Activated naive CD4-positive, alpha-beta T cell treated with anti-CD3 and anti-CD28 coated beads for 36 hours (primary cell): ENCODE measurements at regions not wholly inside any gene's neighbourhood (a gene's known extent, or its start where the extent isn't known, plus 50 kb on each side); places are given as distances from the start of the nearest gene placed in this dataset.
A peak's percentile ranks its signal among the peaks of the same experiment; 100 is the strongest.
"Not testable (repeated sequence)": the region's sequence is repeated elsewhere in the genome, so short reads cannot be mapped to it uniquely, and the experiment has no call there.

Source experiments
- CTCF ChIA-PET: fragments of 350-600 bp; sonication (Branson Sonifier 250); formaldehyde crosslinking; loops from one replicate; lab custom pipeline; 2021; ENCODE audit warnings: antibody characterized with exemption; lab: Charles Lee
- DNase-seq: peaks from one replicate; pipeline ENCODE4 v3.0.0-alpha.2; 2020
- H3K27ac Mint-ChIP-seq: one replicate; pipeline ENCODE4 v1.8.0; 2021; ENCODE audit warnings: mild to moderate bottlenecking, mixed read lengths
- H3K27me3 Mint-ChIP-seq: one replicate; pipeline ENCODE4 v1.8.0; 2021; ENCODE audit warnings: low read depth, mixed read lengths
- H3K36me3 Mint-ChIP-seq: one replicate; pipeline ENCODE4 v1.8.0; 2021; ENCODE audit warnings: low read depth, mixed read lengths
- H3K4me1 Mint-ChIP-seq: one replicate; pipeline ENCODE4 v1.8.0; 2021; ENCODE audit warnings: low read depth, mixed read lengths
- H3K4me3 Mint-ChIP-seq: one replicate; pipeline ENCODE4 v1.8.0; 2021; ENCODE audit warnings: mild to moderate bottlenecking, moderate library complexity, mixed read lengths
- H3K9me3 Mint-ChIP-seq: one replicate; pipeline ENCODE4 v1.8.0; 2021; ENCODE audit warnings: mixed read lengths
- intact Hi-C: fragments of 100-400 bp; cut with micrococcal nuclease; formaldehyde crosslinking; loops from one replicate; pipeline ENCODE4 v1.15.1; 2023

DNA sequence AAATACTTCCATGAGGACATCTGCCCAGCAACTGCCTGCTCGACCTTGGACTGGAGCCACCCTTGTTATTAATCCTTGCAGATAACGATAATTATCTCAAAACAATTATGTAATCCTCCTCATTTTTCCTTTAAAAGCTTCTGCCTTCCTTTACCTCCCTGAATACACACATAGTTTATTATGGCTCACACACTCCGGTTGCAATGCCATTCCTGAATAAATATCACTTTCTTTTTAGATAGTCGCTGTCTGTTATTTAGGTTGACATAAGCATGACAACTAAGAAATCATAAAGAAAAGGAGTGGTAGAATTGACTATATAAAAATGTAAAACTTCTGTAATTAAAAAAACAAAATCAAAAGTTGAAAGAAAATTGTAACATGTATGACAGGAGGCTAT lies 64.8 kb downstream of the B4GALT7 start:
- DNase-seq, intact Hi-C loops, H3K9me3 Mint-ChIP-seq, H3K4me3 Mint-ChIP-seq, CTCF ChIA-PET, H3K27ac Mint-ChIP-seq, H3K36me3 Mint-ChIP-seq, H3K27me3 Mint-ChIP-seq: not testable (repeated sequence)
- peaks cover 25% of the 10 kb centered on the region for H3K4me1 Mint-ChIP-seq

- CTCF ChIA-PET, H3K27me3 Mint-ChIP-seq, H3K36me3 Mint-ChIP-seq, DNase-seq, H3K4me3 Mint-ChIP-seq, H3K27ac Mint-ChIP-seq, H3K9me3 Mint-ChIP-seq, intact Hi-C loops: not testable (repeated sequence)
- H3K4me1 Mint-ChIP-seq: peaks cover 23% of the 10 kb centered on the region
Observed at GRCh38 chr5:177665172-177665571, 65.2 kb downstream of the B4GALT7 start.

DNA sequence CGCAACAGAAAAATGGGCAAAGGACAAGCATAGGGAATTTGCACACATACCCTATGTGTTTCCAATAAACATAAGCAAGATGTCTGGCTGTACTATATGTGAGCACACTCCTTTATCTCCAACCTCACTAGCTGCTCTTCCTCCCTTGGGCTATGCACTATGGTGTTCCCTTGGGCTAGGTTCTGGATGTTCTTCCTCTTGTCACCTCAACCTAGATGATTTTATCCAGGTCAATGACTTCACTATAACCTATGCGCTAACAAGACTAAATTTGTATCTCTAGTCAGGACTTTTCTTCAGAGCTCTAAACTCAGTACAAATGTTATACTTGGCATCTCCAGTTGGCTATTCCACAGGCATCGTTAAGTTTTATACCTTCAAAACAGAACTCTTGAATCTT lies 66.0 kb downstream of the B4GALT7 start:
- CTCF ChIA-PET, H3K36me3 Mint-ChIP-seq, H3K27me3 Mint-ChIP-seq: not testable (repeated sequence)

GRCh38 chr5:177671035-177671754 lies 71.3 kb downstream of the B4GALT7 start:
- intact Hi-C loops, H3K27ac Mint-ChIP-seq, H3K4me1 Mint-ChIP-seq, CTCF ChIA-PET, DNase-seq, H3K27me3 Mint-ChIP-seq, H3K9me3 Mint-ChIP-seq, H3K4me3 Mint-ChIP-seq, H3K36me3 Mint-ChIP-seq: not testable (repeated sequence)

More for the DNA sequence above, 66.0 kb downstream of the B4GALT7 start:
- DNase-seq, H3K9me3 Mint-ChIP-seq, intact Hi-C loops, H3K27ac Mint-ChIP-seq, H3K4me3 Mint-ChIP-seq: not testable (repeated sequence)
- H3K4me1 Mint-ChIP-seq: peaks cover 20% of the 10 kb centered on the region

- H3K9me3 Mint-ChIP-seq, intact Hi-C loops, H3K36me3 Mint-ChIP-seq, H3K27ac Mint-ChIP-seq, CTCF ChIA-PET, H3K27me3 Mint-ChIP-seq: not testable (repeated sequence)
- DNase-seq: peak; percentile 73
- Mint-ChIP-seq H3K4me3 (peak overlapping the region; percentile 18), H3K4me1 (peaks cover 11% of the 10 kb centered on the region)
Observed at GRCh38 chr5:177671755-177672690, 72.1 kb downstream of the B4GALT7 start.
